ENCODE measurements at regions not wholly inside any gene's neighbourhood (a gene's known extent, or its start where the extent isn't known, plus 50 kb on each side); places are given as distances from the start of the nearest gene placed in this dataset.

- TF ChIP-seq EZH2 (IDR thresholded peaks at IDR 0.05), result no peak
- TF ChIP-seq, protein P1, sequence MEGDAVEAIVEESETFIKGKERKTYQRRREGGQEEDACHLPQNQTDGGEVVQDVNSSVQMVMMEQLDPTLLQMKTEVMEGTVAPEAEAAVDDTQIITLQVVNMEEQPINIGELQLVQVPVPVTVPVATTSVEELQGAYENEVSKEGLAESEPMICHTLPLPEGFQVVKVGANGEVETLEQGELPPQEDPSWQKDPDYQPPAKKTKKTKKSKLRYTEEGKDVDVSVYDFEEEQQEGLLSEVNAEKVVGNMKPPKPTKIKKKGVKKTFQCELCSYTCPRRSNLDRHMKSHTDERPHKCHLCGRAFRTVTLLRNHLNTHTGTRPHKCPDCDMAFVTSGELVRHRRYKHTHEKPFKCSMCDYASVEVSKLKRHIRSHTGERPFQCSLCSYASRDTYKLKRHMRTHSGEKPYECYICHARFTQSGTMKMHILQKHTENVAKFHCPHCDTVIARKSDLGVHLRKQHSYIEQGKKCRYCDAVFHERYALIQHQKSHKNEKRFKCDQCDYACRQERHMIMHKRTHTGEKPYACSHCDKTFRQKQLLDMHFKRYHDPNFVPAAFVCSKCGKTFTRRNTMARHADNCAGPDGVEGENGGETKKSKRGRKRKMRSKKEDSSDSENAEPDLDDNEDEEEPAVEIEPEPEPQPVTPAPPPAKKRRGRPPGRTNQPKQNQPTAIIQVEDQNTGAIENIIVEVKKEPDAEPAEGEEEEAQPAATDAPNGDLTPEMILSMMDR (IDR thresholded peaks at IDR 0.05), result no peak
Observed at GRCh38 chr2:116787848-116788247, 1026.6 kb upstream of the DDX18 start.

All from neural progenitor cell (in vitro differentiated cells).